ENCODE measurements at regions not wholly inside any gene's neighbourhood (a gene's known extent, or its start where the extent isn't known, plus 50 kb on each side); places are given as distances from the start of the nearest gene placed in this dataset.

DNA sequence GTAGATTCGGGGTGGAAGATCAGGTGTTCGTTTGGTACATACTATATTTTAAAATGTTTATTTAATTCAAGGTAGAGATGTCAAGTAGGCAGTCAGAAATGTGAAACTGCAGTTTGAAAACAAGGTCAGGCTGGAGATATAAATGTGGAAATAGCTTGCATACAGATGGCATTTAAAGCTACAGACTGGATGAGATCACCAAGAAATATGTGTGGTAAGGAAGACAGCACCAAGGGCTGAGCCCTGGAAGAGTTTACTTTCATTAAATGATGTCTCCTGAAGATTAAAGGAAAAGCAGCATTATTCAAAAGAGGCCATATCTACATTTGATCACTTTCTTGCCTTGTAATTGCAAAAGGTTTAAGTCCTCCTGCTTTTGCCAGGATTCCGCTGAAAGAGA is 271.3 kb downstream of the PTBP2 start:
- Histone ChIP-seq H3K27me3 (no peaks in the 10 kb centered on the region), H3K36me3 (replicated peaks in 1 of 2; ENCODE audit: insufficient read depth in 1 of 2, low read depth in 2 of 2) (no peaks in the 10 kb centered on the region), H3K27ac (no peak overlapping the region), H3K4me1 (no peaks in the 10 kb centered on the region), H3K4me3 (no peak overlapping the region), H3K9me3 (no peaks in the 10 kb centered on the region)
- ATAC-seq (no peak), DNase-seq (no peak)
- intact Hi-C loops (cut with DNase I) = no loop called here
- WGBS, 2 donors = 74 to 75% methylated on average over 3 of the region's 3 CpGs
- TF ChIP-seq POLR2A (IDR thresholded peaks at IDR 0.05) = no peak
- TF ChIP-seq, protein P1, sequence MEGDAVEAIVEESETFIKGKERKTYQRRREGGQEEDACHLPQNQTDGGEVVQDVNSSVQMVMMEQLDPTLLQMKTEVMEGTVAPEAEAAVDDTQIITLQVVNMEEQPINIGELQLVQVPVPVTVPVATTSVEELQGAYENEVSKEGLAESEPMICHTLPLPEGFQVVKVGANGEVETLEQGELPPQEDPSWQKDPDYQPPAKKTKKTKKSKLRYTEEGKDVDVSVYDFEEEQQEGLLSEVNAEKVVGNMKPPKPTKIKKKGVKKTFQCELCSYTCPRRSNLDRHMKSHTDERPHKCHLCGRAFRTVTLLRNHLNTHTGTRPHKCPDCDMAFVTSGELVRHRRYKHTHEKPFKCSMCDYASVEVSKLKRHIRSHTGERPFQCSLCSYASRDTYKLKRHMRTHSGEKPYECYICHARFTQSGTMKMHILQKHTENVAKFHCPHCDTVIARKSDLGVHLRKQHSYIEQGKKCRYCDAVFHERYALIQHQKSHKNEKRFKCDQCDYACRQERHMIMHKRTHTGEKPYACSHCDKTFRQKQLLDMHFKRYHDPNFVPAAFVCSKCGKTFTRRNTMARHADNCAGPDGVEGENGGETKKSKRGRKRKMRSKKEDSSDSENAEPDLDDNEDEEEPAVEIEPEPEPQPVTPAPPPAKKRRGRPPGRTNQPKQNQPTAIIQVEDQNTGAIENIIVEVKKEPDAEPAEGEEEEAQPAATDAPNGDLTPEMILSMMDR (IDR thresholded peaks at IDR 0.05) = no peak

DNA sequence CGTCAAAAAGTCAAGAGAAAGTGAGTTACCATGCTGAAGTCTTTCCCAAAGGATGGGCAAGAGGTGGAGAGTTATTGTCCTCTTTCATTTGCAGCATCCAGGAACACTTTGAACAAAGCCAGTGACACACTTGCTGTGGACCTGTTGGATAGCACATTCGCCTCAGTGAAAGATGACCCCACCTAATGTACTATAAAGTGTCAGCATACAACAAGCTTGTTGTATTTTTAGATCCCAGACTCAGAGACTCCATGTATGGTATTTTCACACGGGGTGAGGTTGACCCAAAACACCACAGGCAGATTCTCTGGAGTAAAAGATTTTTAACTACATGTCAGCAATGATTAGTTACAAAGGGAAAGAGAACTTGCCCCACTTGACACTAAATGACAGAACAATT is 273.8 kb downstream of the PTBP2 start:
- 52 to 63% methylated on average over 3 of the region's 3 CpGs for WGBS, 2 donors

DNA sequence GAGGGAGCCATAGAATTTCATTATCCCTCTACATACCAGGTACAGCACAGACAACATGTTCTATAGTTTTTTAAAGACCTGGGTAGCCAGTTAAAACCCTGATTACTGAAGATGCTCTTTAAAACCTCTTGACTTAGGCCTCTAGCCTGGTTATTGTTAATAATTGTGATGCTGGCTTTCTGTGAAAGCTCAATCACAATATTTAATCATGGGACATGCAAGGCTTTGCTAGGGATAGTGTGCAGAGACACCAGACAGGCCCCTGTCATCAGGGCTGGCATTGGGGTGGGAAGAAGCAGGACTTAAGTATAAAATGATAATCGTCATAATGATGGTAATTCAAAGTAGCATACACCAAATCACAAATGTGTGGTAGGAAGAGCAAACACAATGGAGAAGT is 274.4 kb downstream of the PTBP2 start:
- Histone ChIP-seq H3K4me3 (no peak overlapping the region), H3K9me3 (no peaks in the 10 kb centered on the region), H3K4me1 (no peaks in the 10 kb centered on the region), H3K27ac (no peak overlapping the region), H3K36me3 (replicated peaks in 1 of 2; ENCODE audit: insufficient read depth in 1 of 2, low read depth in 2 of 2) (no peaks in the 10 kb centered on the region), H3K27me3 (no peaks in the 10 kb centered on the region)
- no peak for ATAC-seq
- no peak for DNase-seq
- WGBS, 2 donors = 48 to 62% methylated on average over 1 of the region's 1 CpG
- TF ChIP-seq, protein P1 (IDR thresholded peaks at IDR 0.05) = no peak
- no peak for TF ChIP-seq POLR2A (IDR thresholded peaks at IDR 0.05)
- intact Hi-C loops (cut with DNase I) = no loop called here

More for the DNA sequence above, 273.8 kb downstream of the PTBP2 start:
- TF ChIP-seq POLR2A (IDR thresholded peaks at IDR 0.05) = no peak
- TF ChIP-seq, protein P1 (IDR thresholded peaks at IDR 0.05) = no peak
- Histone ChIP-seq H3K27ac (no peak overlapping the region), H3K9me3 (no peaks in the 10 kb centered on the region), H3K4me1 (no peaks in the 10 kb centered on the region), H3K4me3 (no peak overlapping the region), H3K36me3 (replicated peaks in 1 of 2; ENCODE audit: insufficient read depth in 1 of 2, low read depth in 2 of 2) (no peaks in the 10 kb centered on the region), H3K27me3 (no peaks in the 10 kb centered on the region)
- no peak for ATAC-seq
- DNase-seq = no peak
- intact Hi-C loops (cut with DNase I) = no loop called here

DNA sequence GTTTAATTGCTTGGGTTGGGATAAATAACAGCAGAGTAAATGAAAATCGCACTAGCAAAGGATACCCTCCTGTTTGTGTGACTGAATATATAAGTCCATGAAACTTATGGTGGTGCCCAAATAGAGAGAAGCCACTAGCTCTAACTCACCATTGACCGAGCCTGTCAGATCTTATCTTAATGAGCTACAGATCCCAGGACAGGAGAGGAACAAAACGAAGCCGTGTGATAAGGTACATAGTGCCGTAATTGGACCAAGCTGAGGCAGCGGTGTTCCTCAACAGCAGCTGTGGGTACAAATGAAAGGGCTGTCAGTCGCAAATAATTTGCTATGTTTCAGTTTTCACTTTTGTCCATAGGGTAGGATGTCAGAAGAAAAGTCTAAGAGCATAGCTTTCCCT is 276.1 kb downstream of the PTBP2 start:
- TF ChIP-seq, protein P1 (IDR thresholded peaks at IDR 0.05) = no peak
- no peak for TF ChIP-seq POLR2A (IDR thresholded peaks at IDR 0.05)
- intact Hi-C loops (cut with DNase I) = no loop called here
- Histone ChIP-seq H3K27ac (no peak overlapping the region), H3K4me1 (no peaks in the 10 kb centered on the region), H3K36me3 (replicated peaks in 1 of 2; ENCODE audit: insufficient read depth in 1 of 2, low read depth in 2 of 2) (no peaks in the 10 kb centered on the region), H3K9me3 (no peaks in the 10 kb centered on the region), H3K4me3 (no peak overlapping the region), H3K27me3 (no peaks in the 10 kb centered on the region)
- no peak for DNase-seq
- no peak for ATAC-seq
- 26 to 32% methylated on average over 7 of the region's 7 CpGs for WGBS, 2 donors

DNA sequence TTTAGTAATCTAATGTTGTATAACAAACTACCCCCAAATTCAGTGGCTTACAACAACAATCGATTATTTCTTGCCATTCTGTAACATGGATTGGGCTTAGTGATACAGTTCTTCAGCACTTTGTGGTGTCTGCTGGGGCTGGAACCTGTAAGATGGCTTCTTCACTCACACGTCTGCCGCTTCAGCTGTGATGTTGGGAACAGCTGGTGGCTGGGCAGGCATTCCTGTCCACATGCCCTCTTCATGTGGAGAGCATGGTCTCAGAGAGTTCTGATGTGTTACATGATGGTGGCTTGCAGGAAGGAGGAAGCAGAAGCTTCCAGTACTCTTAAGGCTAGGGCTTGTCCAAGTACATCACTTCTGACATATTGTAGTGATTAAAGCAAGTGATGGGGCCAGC is 276.9 kb downstream of the PTBP2 start:
- Histone ChIP-seq H3K4me3 (no peak overlapping the region), H3K36me3 (replicated peaks in 1 of 2; ENCODE audit: insufficient read depth in 1 of 2, low read depth in 2 of 2) (no peaks in the 10 kb centered on the region), H3K27me3 (no peaks in the 10 kb centered on the region), H3K9me3 (no peaks in the 10 kb centered on the region), H3K4me1 (no peaks in the 10 kb centered on the region), H3K27ac (no peak overlapping the region)
- no peak for ATAC-seq
- WGBS, 2 donors = 67 to 75% methylated on average over 3 of the region's 3 CpGs
- TF ChIP-seq, protein P1 (IDR thresholded peaks at IDR 0.05) = no peak
- intact Hi-C loops (cut with DNase I) = no loop called here
- no peak for DNase-seq
